IPS DF 4.7 (cell line): ENCODE measurements at regions not wholly inside any gene's neighbourhood (a gene's known extent, or its start where the extent isn't known, plus 50 kb on each side); places are given as distances from the start of the nearest gene placed in this dataset.

ENCODE experiments used
- DNase-seq: peaks from one replicate; pipeline ENCODE4 v3.0.0-alpha.2; 2013; ENCODE audit warnings: low spot score; ENCODE audit errors: extremely low read depth

GRCh38 chr2:21683838-21684237 lies 560.1 kb downstream of the TDRD15 start:
- DNase-seq: no peak

DNA sequence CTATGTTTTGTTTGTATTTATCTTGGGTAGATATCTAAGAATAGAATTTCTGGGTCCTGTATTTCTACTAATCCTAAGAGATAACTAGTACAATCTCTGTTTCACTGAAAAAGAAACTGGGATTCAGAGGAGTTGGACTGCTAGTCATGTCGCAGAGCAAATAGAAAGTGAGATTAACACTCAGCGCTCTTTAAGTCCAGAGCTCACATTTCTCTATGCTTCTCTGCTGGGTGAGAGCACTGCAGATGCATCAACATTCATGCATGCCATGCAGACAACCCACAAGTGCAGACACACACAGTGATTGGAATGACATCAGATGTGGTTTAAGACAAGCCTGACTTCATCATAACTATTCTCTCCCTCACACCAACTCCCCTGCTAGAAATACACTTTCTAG lies 563.8 kb downstream of the TDRD15 start:
- DNase-seq: no peak

DNA sequence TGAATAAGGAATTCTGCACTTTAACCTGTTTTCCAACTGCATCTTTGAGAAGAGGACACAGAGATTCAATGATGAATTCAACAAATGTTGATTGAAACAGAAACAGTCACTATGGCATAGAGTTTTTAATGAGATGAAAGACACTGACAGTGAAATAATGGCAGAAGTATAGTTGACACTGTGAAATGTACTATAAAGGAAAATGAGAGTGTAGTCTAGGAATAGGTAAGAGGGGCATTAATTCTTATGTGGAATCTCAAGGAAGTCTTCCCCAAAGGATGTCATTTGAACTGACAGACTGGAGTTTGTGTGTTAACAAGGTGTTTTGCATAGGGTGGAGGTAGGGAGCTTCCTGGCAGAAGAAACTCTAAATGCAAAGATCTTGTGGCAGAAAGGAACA lies 566.2 kb downstream of the TDRD15 start:
- no peak for DNase-seq

- DNase-seq: no peak
Measured at GRCh38 chr2:21693081-21693480, 569.3 kb downstream of the TDRD15 start.

GRCh38 chr2:21694079-21694878 lies 570.5 kb downstream of the TDRD15 start:
- DNase-seq: no peak

DNA sequence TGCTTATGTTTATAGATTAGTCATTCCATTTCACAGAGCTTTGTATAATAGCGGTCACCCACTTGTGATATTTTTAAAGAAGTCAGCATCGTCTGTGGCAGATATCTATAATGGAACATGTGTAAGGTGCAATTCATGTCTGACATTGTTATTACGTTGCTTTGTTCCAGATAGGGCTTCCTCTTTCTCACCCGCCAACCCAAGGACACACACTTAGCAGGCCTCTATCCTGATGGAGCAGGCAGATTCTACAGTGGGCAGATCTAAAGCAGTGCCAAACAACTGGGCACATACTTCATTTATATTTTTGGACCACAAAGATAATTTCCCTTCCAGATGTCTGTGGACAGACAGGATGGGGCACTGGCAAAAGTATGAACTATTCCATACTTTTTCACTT lies 573.1 kb downstream of the TDRD15 start:
- DNase-seq: no peak

DNA sequence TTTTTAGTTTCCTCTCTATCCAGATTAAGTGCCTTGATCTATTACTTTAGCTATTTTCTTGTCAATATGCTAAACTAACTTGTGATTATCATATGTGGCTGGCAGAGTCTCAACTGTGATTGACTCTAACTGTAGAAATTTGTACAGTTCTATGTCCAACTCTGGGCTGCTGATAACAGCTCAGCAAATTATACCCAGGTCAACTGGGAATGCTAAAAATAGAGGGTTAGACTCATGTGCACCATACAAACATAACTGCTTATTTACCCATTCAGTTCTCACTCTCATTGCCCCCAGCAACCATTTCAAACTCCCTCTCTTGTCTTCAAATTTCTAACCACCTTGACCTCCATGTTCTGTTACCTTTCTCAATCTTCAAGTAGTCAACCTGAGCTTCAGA lies 576.9 kb downstream of the TDRD15 start:
- no peak for DNase-seq

DNA sequence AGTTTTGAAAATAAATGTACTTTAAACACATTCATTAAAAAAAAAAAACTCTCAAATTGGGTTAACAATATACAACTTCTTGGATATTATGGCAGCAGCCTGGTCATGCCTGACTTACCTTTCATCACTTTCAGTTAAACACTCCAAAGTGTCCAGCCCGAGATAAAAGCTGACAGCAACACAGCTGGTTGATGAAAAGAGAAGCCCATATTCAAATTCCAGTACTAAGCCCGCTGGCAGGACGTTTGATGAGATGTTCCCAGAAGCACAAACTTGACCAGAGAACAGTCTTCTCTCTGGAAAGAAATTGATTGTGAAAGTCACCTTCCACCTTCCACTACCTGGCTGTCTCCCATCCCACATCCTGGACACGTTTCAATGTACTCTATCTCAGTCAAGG lies 586.3 kb downstream of the TDRD15 start:
- no peak for DNase-seq

GRCh38 chr2:21710496-21710895 lies 586.7 kb downstream of the TDRD15 start:
- no peak for DNase-seq

DNA sequence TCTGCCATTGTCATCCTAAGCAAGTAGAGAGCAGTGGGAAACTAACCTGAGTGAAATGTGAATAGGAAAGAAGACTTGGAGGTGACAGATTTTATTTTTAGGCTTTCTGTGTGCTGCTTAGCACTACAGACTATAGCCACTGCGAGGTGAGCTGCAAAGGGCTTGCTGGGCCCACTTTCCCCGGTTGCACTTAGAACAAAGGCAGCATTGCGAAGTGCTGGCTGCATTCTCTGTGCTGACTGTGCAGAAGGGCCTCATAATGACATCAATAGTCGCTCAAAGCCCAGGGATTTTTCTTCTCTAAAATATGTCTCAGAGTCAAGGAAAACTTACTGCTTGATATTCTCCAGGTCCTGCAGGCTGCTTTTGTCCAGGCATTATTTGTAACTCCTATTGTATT lies 592.1 kb downstream of the TDRD15 start:
- DNase-seq: no peak

GRCh38 chr2:21727101-21727500 lies 603.3 kb downstream of the TDRD15 start:
- DNase-seq: no peak

DNA sequence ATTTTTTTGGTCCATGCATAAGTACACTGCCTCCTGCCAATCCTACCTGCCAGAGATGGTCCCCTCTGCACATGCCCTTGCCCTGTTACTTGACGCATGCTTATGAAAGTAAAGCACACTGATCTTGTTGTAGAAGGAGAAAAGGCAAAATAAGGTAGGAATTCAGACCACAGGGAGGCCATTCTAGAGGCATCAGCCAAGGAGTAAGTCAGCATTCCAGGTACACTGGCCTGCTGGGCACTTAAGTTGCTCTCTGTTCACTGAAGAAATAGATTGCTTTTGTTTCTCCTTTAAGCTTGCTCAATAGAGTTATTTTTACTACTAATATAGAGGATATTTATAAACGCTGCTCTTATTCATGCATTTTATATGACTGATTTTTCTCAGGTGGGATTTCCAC lies 604.4 kb downstream of the TDRD15 start:
- no peak for DNase-seq

DNA sequence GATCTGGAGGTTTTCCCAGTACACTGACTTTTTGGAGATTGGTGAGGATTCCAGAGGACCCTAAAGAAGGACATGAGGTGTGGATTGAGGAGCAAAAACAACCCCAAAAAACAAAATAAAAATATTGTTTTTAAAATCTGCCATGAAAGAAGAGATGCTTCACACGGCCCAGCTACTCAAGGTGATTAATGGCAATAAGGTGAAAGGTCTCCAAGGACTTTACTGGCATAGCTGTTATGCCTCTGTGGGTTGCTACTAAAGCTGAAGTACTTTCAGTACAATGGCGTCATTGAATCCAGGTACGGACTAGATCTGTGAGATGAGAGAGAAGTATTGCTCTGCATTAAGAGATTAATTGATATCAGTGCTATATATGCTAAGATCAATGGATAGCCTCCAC lies 606.4 kb downstream of the TDRD15 start:
- no peak for DNase-seq

DNA sequence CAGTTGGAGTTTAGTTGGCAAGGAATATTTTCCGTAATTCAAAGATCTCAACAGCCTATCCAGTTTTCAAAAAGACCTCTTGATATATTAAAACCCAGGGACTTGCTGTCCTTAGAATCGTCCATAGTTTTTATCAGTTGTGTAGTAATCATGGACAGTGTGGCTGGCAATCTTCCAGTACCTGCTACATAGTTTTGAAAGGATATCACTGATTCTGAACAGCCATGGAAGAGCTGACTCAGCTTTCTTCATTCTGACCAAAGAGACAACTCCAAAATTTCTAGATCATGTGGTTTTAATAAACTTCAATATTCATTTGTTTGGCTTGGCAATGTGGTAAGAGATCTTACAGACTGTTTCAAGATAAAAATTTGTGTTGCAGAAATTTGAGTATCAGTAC lies 616.7 kb downstream of the TDRD15 start:
- DNase-seq: no peak

DNA sequence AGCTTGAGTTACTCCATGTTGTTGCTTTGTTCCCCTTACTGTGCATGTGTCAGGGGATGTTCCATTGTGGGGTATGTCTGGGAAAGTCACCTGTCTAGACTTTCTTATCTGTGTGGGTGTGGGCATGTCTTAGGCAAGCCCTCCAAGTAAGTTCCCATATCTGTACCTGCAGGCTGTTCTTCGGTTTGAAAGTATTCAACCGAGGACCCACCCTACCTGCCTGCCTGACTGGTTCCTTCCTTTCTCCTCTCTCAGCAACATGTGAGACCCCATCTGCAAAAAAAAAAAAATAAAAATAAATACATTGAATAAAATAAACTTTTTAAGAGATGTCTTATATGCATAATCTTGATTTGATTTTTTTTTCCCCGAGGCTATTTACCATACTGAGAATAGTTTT lies 622.7 kb downstream of the TDRD15 start:
- no peak for DNase-seq

DNA sequence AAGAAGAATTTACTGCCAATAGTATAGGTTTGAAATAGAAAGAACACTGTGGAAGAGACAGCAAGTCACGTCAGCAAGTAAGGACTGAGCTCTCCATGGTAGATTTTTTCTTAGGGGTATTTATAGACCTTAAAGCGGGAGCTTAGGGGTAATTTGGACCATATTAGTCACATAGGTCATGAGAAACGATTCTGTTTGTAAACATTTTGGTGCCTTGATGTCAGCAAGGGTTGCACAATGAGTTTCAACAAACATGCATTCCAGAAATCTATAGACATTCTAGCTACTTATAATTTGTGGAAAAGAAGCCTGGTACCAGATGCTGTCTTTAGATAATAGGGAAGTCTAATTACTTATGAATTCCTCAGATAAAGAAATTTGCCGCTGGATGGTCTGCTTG lies 624.7 kb downstream of the TDRD15 start:
- no peak for DNase-seq

GRCh38 chr2:21754164-21754788 lies 630.5 kb downstream of the TDRD15 start:
- no peak for DNase-seq

GRCh38 chr2:21757805-21758430 lies 634.1 kb downstream of the TDRD15 start:
- DNase-seq: no peak

- no peak for DNase-seq
Measured at GRCh38 chr2:21759819-21760218, 636.1 kb downstream of the TDRD15 start.

DNA sequence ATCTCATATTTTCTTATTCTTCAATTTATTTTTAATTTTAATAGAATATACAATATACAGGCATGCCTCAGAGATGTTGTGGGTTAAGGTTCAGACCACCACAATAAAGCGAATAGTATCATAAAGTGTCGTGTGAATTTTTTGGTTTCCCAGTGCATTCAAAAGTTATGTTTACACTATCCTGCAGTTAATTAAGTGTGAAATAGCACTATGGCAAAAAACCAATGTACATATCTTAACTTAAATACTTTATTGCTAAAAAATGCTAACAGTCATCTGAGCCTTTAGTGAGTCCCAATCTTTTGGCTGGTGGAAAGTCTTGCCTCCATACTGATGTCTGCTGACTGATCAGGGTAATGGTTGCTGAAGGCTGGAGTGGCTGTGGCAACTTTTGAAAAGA lies 637.6 kb downstream of the TDRD15 start:
- DNase-seq: no peak

DNA sequence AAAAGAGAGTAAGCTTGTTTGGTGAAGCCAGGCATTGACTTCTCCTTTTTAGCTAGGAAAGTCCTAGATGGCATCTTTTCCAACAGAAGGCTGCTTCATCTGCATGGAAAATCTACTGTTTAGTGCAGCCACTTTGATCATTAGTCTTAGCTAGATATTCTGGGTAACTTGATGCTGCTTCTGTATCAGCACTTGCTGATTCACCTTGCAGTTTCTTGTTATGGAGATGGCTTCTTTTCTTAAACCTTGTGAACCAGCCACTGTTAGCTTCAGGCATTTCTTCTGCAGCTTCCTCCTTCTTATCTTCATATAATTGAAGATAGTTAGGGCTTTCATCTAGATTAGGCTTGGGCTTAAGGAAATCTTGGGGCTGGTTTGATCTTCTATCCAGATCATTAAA lies 639.7 kb downstream of the TDRD15 start:
- no peak for DNase-seq

DNA sequence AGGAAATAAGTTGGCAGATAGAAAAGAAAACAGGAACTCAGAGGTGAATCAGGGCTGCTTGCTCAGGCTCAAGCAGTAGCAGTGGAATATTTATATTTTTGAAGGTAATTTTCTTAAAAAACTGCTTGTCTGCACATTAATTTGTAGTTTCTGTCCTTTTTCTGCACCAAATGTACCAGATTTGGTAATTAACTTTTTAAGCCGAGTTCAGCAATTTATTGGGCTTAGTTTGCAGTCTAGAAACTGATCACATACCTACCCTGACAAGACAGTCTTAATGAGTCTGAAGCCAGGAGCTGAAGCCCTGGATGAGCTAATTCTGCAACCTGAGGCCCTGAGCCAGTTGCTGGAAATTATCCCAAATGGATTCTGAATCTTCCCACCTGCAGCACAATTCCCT lies 647.0 kb downstream of the TDRD15 start:
- no peak for DNase-seq

GRCh38 chr2:21772624-21773023 lies 648.9 kb downstream of the TDRD15 start:
- no peak for DNase-seq
